ENCODE measurements at regions not wholly inside any gene's neighbourhood (a gene's known extent, or its start where the extent isn't known, plus 50 kb on each side); places are given as distances from the start of the nearest gene placed in this dataset.

- Mint-ChIP-seq H3K27ac (no peak overlapping the region), H3K36me3 (no peaks in the 10 kb centered on the region), H3K4me3 (no peak overlapping the region), H3K27me3 (ENCODE audit: low read depth in 2 of 2) (peaks cover 13 to 19% of the 10 kb centered on the region in 2 donors), H3K4me1 (peaks cover 9 to 26% of the 10 kb centered on the region in 2 donors), H3K9me3 (no peaks in the 10 kb centered on the region)
- 75% methylated on average over 3 of the region's 4 CpGs for WGBS (ENCODE audit: insufficient coverage)
- no peak for TF ChIP-seq CTCF (IDR thresholded peaks at IDR 0.05)
- Histone ChIP-seq H3K27ac (ENCODE audit: low read length) (no peak overlapping the region), H3K27me3 (ENCODE audit: control insufficient read depth, insufficient read depth, low read length) (no peaks in the 10 kb centered on the region), H3K36me3 (ENCODE audit: control insufficient read depth, insufficient read depth, low read length) (no peaks in the 10 kb centered on the region), H3K4me3 (ENCODE audit: low read length) (no peak overlapping the region), H3K4me1 (ENCODE audit: control insufficient read depth, insufficient read depth, low read length) (peaks cover 6% of the 10 kb centered on the region), H3K9me3 (ENCODE audit: control insufficient read depth, insufficient read depth, low read length) (no peaks in the 10 kb centered on the region)
- DNase-seq, result no peak
- ATAC-seq, result no peak
- intact Hi-C loops (cut with micrococcal nuclease), result no loop called here
These were observed 62.9 kb downstream of the RPLP1 start for GRCh38 chr15:69515508-69515907.

DNA sequence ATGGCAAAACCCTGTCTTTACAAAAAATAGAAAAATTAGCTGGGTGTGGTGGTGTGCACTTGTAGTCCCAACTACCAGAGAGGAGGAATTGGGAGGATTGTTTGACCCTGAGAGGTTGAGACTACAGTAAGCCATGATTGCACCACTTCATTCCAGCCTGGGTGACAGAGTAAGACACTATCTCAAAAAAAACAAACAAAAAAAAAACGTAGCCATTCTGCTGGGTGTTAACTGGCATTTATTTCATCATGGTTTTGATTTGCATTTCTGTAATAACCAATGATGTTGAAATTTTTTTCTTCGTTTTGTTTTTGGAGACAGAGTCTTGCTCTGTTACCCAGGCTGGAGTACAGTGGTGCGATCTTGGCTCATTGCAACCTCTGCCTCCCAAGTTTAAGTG, 63.3 kb downstream of the RPLP1 start:
- no peak overlapping the region for H3K27ac ChIP-seq (ENCODE audit: low read length)
- intact Hi-C loops (cut with micrococcal nuclease), result no loop called here
- H3K4me1 ChIP-seq (ENCODE audit: control insufficient read depth, insufficient read depth, low read length), result peaks cover 3% of the 10 kb centered on the region
- DNase-seq (no peak), ATAC-seq (no peak)
- no peaks in the 10 kb centered on the region for H3K9me3 ChIP-seq (ENCODE audit: control insufficient read depth, insufficient read depth, low read length)
- H3K27me3 ChIP-seq (ENCODE audit: control insufficient read depth, insufficient read depth, low read length), result no peaks in the 10 kb centered on the region
- 87% methylated on average over 2 of the region's 3 CpGs for WGBS (ENCODE audit: insufficient coverage)
- H3K36me3 Mint-ChIP-seq, result no peaks in the 10 kb centered on the region
- no peak overlapping the region for H3K4me3 Mint-ChIP-seq
- H3K9me3 Mint-ChIP-seq, result no peaks in the 10 kb centered on the region
- H3K36me3 ChIP-seq (ENCODE audit: control insufficient read depth, insufficient read depth, low read length), result no peaks in the 10 kb centered on the region
- peaks cover 7 to 22% of the 10 kb centered on the region in 2 donors for H3K4me1 Mint-ChIP-seq
- H3K27me3 Mint-ChIP-seq (ENCODE audit: low read depth in 2 of 2), result peaks cover 15 to 23% of the 10 kb centered on the region in 2 donors
- H3K4me3 ChIP-seq (ENCODE audit: low read length), result no peak overlapping the region
- TF ChIP-seq CTCF (IDR thresholded peaks at IDR 0.05), result no peak
- H3K27ac Mint-ChIP-seq, result no peak overlapping the region

DNA sequence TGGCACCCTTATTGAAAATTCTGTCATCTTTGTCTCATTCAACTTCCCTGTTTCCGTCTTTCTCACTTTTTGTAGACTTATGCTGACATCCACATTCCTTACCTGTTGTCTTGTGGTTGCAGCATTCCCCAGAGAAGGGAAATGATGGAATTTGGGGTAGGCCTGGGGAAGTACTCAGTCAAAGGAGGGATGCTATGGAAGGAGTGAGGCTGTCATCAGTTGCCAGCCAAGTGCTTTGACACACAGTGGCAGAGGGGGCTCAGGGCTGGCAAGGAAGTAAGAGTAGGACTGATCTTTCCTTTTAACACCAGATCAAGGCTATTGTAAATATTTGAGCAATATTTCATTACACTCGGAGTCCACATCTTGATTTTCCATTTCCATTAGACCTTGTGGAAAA, 64.4 kb downstream of the RPLP1 start:
- peaks cover 0 to 14% of the 10 kb centered on the region in 2 donors for H3K4me1 Mint-ChIP-seq
- H3K36me3 Mint-ChIP-seq, result no peaks in the 10 kb centered on the region
- H3K4me3 ChIP-seq (ENCODE audit: low read length), result no peak overlapping the region
- H3K36me3 ChIP-seq (ENCODE audit: control insufficient read depth, insufficient read depth, low read length), result no peaks in the 10 kb centered on the region
- 100% methylated on average over 1 of the region's 2 CpGs for WGBS (ENCODE audit: insufficient coverage)
- intact Hi-C loops (cut with micrococcal nuclease), result no loop called here
- no peak for TF ChIP-seq CTCF (IDR thresholded peaks at IDR 0.05)
- no peak overlapping the region for H3K27ac Mint-ChIP-seq
- H3K4me1 ChIP-seq (ENCODE audit: control insufficient read depth, insufficient read depth, low read length), result peaks cover 2% of the 10 kb centered on the region
- H3K27me3 Mint-ChIP-seq (ENCODE audit: low read depth in 2 of 2), result peaks cover 18 to 31% of the 10 kb centered on the region in 2 donors
- H3K27ac ChIP-seq (ENCODE audit: low read length), result no peak overlapping the region
- H3K9me3 ChIP-seq (ENCODE audit: control insufficient read depth, insufficient read depth, low read length), result no peaks in the 10 kb centered on the region
- H3K4me3 Mint-ChIP-seq, result no peak overlapping the region
- no peaks in the 10 kb centered on the region for H3K9me3 Mint-ChIP-seq
- ATAC-seq, result no peak
- no peaks in the 10 kb centered on the region for H3K27me3 ChIP-seq (ENCODE audit: control insufficient read depth, insufficient read depth, low read length)
- DNase-seq, result no peak

- Mint-ChIP-seq H3K36me3 (no peaks in the 10 kb centered on the region), H3K27me3 (ENCODE audit: low read depth in 2 of 2) (peaks cover 16 to 24% of the 10 kb centered on the region in 2 donors), H3K27ac (no peak overlapping the region), H3K4me3 (no peak overlapping the region), H3K9me3 (no peaks in the 10 kb centered on the region), H3K4me1 (peaks cover 0 to 12% of the 10 kb centered on the region in 2 donors)
- no peaks in the 10 kb centered on the region for H3K9me3 ChIP-seq (ENCODE audit: control insufficient read depth, insufficient read depth, low read length)
- no peaks in the 10 kb centered on the region for H3K36me3 ChIP-seq (ENCODE audit: control insufficient read depth, insufficient read depth, low read length)
- no peak overlapping the region for H3K27ac ChIP-seq (ENCODE audit: low read length)
- no peak for TF ChIP-seq CTCF (IDR thresholded peaks at IDR 0.05)
- intact Hi-C loops (cut with micrococcal nuclease), result no loop called here
- H3K27me3 ChIP-seq (ENCODE audit: control insufficient read depth, insufficient read depth, low read length), result no peaks in the 10 kb centered on the region
- peaks cover 2% of the 10 kb centered on the region for H3K4me1 ChIP-seq (ENCODE audit: control insufficient read depth, insufficient read depth, low read length)
- DNase-seq (no peak), ATAC-seq (no peak)
- H3K4me3 ChIP-seq (ENCODE audit: low read length), result no peak overlapping the region
- WGBS (ENCODE audit: insufficient coverage), result 81% methylated on average over 1 of the region's 2 CpGs
These were observed 66.2 kb downstream of the RPLP1 start for GRCh38 chr15:69518806-69519205.
